Stimulated activated CD8-positive, alpha-beta memory T cell treated with anti-CD3 and anti-CD28 coated beads, Interleukin-7, amount 100 ng/mL, for 24 hours (primary cell): ENCODE measurements at regions not wholly inside any gene's neighbourhood (a gene's known extent, or its start where the extent isn't known, plus 50 kb on each side); places are given as distances from the start of the nearest gene placed in this dataset.
"Not testable (repeated sequence)": the region's sequence is repeated elsewhere in the genome, so short reads cannot be mapped to it uniquely, and the experiment has no call there.

Experiments used
- DNase-seq: peaks from one replicate; pipeline ENCODE4 v3.0.0-alpha.2; 2020; ENCODE audit warnings: low read depth

- DNase-seq = no peak
Measured at GRCh38 chr1:111063595-111063994, 76.3 kb downstream of the DRAM2 start.

- no peak for DNase-seq
Measured at GRCh38 chr1:111062624-111063023, 77.3 kb downstream of the DRAM2 start.

DNA sequence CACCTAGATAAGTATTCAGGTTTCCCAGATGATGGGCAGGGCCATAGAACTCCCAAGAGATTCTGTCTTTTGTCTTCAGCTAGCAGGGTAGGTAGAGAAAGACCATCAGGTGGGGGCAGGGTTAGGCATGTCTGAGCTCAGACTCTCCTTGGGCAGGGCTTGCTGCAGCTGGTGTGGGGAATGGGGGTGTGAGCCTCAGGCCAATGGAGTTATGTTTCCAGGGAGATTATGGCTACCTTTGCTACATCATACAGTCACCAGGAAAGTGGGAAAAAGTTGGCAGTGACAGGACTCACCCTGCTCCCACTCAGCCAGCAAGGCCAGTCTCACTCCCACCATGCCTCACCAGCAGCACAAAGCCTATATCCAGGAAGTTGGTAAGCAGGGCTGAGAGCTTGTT lies 77.8 kb downstream of the DRAM2 start:
- no peak for DNase-seq

DNA sequence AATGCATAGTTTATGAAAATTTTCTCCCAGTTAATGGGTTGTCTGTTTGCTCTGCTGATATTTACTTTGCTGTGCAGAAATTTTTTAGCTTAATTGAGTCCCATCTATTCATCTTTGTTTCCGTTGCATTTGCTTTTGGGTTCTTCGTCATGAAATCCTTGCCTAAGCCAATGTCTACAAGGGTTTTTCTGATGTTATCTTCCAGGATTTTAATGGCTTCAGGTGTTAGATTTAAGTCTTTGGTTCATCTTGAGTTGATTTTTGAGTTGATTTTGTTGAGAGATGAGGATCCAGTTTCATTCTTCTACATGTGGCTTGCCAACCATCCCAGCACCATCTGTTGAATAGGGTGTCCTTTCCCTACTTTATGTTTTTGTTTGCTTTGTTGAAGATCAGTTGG lies 85.2 kb downstream of the DRAM2 start:
- no peak for DNase-seq

- DNase-seq = no peak
Measured at GRCh38 chr1:111052246-111052645, 87.6 kb downstream of the DRAM2 start.

- not testable (repeated sequence) for DNase-seq
Measured at GRCh38 chr1:111048253-111048652, 84.5 kb upstream of the LRIF1 start.

DNA sequence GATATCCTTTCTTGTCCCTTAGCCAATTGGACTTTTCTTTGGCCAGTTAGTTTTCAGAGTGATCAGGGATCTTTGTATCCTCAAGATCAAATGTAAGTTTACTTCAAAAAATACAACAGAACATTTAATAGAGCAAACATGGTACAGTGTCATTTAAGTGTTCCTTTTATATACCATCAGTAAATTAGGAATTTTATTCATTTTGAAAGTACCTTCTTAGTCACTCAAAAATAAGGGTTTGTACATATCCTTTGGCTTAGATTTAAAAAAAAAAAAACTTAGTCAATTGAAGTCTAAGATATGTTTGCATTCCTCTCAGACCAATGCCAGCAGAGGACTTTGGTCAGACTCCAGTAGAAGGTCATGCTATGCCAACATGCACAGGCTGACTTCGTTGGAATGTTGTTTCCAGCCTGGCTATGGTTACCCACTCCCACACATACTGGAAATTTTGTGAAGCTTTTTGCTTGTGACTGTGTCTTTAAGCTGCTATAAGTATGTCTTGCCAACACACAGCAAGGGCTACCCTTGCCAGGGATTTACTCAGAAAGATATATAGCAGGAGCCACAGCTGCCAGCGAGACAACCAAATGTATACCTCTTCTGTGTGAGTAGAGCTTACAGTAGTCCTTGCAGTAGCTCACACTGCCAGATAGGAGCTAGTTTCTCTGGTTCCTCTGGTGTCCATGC lies 81.5 kb upstream of the LRIF1 start:
- no peak for DNase-seq

DNA sequence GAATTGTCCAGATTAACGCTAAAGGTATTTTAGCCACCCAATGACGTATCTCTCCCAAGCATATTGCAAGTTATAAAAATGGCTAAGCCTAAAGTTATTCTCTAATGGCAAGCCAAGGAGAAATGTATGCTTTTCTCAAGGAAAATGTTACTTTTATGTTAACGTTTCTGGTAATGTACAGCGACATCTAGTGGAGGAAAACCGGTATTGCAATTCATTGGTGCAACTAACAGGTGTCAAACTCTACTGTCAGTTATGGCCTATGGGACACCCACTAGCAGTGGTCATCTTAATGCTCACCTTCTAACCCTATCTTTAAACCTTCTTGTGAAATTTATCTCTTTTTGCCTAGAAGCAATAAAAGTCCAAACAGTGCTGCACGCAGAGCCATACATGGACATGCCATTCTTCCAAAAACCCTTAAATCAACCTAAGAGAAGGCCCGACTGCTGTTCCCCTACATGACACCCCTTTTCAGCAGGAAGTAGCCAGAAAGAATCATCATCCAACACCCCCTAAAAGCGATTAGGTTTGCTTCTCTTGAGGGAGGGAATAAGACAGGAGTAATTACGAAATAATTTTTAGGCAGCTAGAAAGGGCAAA lies 68.7 kb upstream of the LRIF1 start:
- no peak for DNase-seq

- DNase-seq = peak; percentile 10
Measured at GRCh38 chr1:111030590-111030989, 66.9 kb upstream of the LRIF1 start.

DNA sequence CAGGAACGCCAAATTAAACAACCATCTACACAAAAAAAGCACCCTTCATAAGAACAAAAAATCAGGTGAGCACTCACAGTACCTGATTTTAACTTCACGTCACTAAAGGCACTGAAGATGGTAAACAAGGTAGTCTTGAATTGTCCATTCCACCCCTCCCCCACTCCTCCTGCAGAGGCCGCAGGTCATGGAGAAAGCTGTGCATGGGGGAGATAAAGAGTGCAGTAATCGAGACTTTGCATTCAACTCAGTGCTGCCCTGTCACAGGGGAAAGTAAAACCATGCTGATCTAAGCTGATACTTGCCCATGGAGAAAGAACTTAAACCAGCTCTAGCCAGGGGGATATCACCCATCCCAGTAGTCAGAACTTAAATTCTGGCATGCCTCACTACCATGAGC lies 61.4 kb upstream of the LRIF1 start:
- DNase-seq = no peak

DNA sequence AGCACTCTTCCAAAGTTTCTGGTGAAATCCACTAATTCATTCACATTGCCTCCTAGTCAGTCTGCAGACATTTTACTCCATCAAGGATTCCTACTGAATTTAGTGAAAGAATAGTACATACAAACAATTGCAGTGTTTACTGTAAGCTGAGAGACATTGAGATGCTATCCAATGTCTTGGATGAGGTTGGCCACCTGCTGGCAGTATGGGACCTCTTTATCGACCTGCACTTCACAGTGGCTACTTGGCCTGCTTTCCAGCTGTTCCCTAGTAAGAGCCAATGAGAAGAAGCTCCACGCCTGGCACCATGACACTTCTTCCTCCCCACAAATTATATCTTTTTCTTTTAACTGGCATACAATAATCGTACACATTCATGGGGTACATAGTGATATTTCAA lies 51.5 kb upstream of the LRIF1 start:
- no peak for DNase-seq
